HG03139 (cell line): ENCODE measurements at regions not wholly inside any gene's neighbourhood (a gene's known extent, or its start where the extent isn't known, plus 50 kb on each side); places are given as distances from the start of the nearest gene placed in this dataset.
A peak's percentile ranks its signal among the peaks of the same experiment; 100 is the strongest.

ENCODE experiments used
- ATAC-seq: cut with Tn5 transposase; IDR thresholded peaks from one replicate; pipeline ENCODE4 v1.9.1; 2021; ENCODE audit not compliant: unreplicated experiment

GRCh38 chr2:8090748-8091700 lies 590.8 kb upstream of the ID2 start:
- ATAC-seq = no peak

GRCh38 chr2:8094526-8094925 lies 587.3 kb upstream of the ID2 start:
- no peak for ATAC-seq

GRCh38 chr2:8095978-8096377 lies 585.9 kb upstream of the ID2 start:
- no peak for ATAC-seq

GRCh38 chr2:8096484-8096883 lies 585.4 kb upstream of the ID2 start:
- ATAC-seq = no peak

GRCh38 chr2:8098476-8099266 lies 583.2 kb upstream of the ID2 start:
- ATAC-seq = no peak

GRCh38 chr2:8099267-8099582 lies 582.6 kb upstream of the ID2 start:
- no peak for ATAC-seq

- no peak for ATAC-seq
Measured at GRCh38 chr2:8101614-8102277, 580.1 kb upstream of the ID2 start.

GRCh38 chr2:8102470-8102869 lies 579.4 kb upstream of the ID2 start:
- no peak for ATAC-seq

- no peak for ATAC-seq
Measured at GRCh38 chr2:8103085-8103708, 578.7 kb upstream of the ID2 start.

- ATAC-seq = no peak
Measured at GRCh38 chr2:8107150-8107549, 574.7 kb upstream of the ID2 start.

- no peak for ATAC-seq
Measured at GRCh38 chr2:8107621-8108378, 574.1 kb upstream of the ID2 start.

GRCh38 chr2:8110716-8111115 lies 571.1 kb upstream of the ID2 start:
- no peak for ATAC-seq

- no peak for ATAC-seq
Measured at GRCh38 chr2:8111193-8111592, 570.7 kb upstream of the ID2 start.

GRCh38 chr2:8115456-8115855 lies 566.4 kb upstream of the ID2 start:
- ATAC-seq = no peak

- ATAC-seq = no peak
Measured at GRCh38 chr2:8115966-8116365, 565.9 kb upstream of the ID2 start.

- peak; percentile 98 for ATAC-seq
Measured at GRCh38 chr2:8116661-8117060, 565.2 kb upstream of the ID2 start.

GRCh38 chr2:8118940-8119781 lies 562.7 kb upstream of the ID2 start:
- no peak for ATAC-seq

GRCh38 chr2:8119782-8120505 lies 561.9 kb upstream of the ID2 start:
- no peak for ATAC-seq

- no peak for ATAC-seq
Measured at GRCh38 chr2:8120506-8120860, 561.4 kb upstream of the ID2 start.
